Stimulated activated CD4-positive, alpha-beta T cell treated with anti-CD3 and anti-CD28 coated beads, Interleukin-12 subunit alpha, Interleukin-12 subunit beta, amount 100 ng/mL, for 48 hours (primary cell): ENCODE measurements at regions not wholly inside any gene's neighbourhood (a gene's known extent, or its start where the extent isn't known, plus 50 kb on each side); places are given as distances from the start of the nearest gene placed in this dataset.

ENCODE experiments used
- DNase-seq, 3 donors: peaks; one replicate each; pipeline ENCODE4 v3.0.0-alpha.2; 2020; ENCODE audit warnings: low read depth in 2 of 3, low spot score in 1 of 3

DNA sequence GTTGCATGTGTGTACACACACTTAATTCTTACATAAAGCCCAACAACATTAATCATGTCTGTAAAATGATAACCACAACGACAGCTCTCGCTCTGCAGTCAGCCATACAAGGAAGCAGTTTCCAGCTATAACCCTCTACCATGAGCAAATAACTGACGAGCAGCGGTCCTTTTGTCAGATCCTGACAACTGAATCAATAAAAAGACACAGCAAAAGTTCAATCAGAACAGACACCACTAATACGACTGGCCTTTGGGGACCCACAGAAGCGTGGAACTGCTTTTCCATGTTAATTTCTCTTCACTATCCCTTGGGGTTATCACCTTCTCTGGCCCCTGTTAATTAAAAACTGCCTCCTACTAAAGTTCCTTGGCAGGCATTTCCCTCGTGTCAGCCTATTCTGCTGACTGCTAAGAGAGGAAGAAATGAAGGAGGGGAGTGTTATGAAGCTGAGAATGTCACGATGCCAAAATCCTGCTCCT is 722.8 kb upstream of the GRAMD2B start:
- DNase-seq, result no peak

DNA sequence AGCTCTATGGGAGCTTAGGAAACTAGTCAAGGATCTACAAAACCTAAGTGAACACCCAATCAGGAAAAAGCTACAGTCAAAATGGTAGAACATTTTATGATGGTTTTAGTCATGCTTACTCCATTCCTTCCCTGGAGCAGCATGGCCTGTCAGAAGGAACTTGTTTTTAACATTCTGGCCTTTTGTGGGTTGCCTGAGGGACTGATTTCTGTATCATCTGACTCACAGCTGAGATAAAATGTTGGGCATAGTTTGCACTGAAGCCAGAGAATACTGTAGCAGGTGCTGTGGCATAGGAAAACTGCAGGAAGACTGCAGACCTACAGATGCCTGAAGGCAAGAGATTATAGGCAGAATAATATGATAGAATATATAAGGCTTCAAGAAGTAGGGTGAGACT is 719.6 kb upstream of the GRAMD2B start:
- DNase-seq, result no peak

DNA sequence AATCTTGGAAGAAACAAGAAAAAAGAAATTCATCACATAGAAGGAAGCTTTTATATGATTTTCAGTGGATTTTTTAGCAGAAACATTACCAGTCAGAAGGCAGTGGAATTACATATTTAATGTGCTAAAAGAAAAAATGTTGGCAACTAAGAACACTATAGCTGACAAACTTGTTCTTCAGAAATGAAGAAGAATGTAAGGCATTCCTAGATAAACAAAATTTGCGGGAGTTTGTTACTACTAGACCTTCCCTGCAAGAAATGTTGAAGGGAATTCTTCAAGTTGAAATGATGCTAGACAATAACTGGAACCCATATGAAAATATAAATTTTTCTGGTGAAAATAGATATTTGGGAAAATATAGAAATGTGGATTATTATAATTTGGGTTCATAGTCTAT is 718.3 kb upstream of the GRAMD2B start:
- no peak for DNase-seq

DNA sequence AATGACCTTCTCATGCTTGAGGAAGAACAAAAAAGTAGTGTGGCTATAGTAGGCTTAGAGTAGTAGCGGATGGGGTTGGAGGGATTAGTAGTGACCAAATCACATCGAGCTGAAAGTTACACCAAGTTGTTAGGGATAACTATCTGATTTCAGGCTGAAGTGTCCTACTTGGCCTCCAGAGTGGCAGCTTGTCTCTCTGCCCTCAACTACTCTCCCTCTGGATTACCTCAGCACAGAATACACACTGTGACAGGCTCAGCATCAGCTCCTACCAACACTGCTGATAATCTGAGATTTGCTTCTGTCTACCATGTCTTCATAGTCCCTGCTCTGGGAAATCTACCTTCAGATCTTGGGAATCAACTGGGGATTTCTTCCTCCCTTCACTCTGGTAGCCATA is 714.6 kb upstream of the GRAMD2B start:
- no peak for DNase-seq

DNA sequence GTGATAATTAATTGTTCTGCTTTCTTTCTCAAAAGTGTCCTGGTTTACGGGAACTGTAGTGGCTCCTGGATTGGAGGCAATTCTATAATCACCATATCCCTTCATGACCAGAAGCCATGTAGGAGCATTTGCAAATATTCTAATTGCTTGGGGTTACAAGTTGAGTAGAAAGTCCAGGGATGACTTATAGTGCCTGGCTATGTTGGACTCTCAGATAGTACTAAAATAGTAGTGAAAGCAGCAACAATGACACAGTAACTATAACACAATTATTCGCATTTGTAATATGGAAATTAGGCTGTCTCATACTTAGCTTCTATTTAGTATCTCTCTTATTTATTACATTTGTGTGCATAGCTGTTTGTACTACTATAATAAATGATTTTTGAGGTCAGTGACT is 712.5 kb upstream of the GRAMD2B start:
- DNase-seq, result no peak

DNA sequence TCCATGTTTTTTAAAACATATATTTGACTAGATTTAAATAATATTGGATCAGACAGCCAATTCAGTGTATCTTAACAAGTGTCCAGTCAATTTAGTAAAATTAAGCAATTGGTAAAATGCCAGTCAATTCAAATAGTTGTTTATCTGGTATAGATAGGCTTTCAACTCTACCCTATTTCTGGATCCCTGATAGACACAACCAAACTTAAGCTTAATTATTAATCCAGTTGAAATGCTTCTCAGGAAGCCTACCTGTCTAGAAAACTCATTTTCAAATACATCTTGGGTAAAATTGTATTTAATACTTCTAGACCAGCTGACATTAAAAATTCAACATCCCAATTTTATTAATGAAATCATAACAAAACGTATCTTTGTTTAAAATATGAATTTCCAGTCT is 710.8 kb upstream of the GRAMD2B start:
- no peak for DNase-seq

DNA sequence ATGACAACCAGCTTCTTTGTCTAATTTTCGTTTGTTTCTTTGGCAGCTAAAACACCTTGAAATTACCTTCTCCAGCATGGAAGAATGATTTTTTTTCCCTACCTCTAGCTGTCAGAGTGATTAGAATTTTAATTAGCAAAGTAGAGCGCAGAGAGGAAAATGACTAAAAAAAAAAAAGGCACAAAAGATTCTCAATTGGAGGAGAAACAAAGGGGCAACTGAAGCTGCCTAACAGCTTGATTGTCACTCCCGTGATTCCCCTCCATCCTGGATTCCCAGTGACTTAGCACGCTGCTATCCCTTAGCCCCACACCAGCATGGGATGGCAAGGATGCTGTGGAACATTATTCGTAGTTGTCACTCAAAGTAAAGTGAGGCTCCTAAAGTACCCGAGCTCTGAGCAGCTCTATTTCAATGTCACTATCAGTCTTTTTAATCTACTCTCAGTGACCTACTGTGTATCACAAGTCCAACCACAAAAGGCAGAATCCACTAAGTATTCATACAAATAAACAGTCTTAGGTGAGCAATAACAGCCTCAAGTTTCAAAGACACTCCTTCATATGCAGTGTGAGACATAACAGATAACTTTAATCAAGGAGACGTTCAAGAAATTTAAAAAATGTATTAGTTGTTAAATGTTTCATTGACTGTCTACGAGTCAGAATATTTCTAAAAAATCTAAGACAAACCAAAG is 710.0 kb upstream of the GRAMD2B start:
- no peak for DNase-seq

DNA sequence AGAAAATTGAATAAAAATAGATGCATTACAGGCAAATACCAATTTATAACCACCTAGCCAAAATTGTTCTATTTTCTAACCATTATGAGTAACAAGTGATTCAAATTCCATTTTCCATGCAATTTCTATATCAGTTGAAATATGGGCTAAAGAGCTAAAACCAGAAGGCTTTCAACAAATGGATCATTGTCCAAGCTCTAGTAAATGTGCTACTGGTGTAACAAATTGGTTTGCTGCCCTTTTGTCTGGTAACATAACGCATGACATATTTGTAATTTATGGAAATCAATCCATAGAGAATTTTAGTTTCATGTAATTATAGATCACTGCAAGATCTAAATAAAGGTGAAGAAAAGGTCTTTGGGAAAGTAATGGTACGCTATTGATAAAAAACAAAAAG is 708.0 kb upstream of the GRAMD2B start:
- no peak for DNase-seq

DNA sequence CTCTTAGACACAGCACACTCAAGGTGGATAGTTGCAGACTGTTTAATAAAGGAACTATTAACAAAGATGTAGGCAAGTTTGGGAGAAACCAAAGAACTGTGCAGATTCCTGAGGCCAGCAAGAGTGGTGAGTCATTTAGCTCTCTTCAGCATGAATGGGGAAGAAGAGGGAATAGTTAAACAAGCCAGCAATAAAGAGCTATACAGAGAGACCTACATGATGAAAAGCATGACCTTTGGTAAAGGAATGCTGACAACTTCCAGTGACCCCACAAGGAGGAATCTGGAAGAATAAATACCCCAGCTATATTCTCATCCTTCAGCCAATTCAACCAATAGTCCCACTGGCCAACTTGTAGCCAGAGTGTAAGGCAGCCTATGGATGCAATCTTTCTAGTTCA is 706.0 kb upstream of the GRAMD2B start:
- no peak for DNase-seq

DNA sequence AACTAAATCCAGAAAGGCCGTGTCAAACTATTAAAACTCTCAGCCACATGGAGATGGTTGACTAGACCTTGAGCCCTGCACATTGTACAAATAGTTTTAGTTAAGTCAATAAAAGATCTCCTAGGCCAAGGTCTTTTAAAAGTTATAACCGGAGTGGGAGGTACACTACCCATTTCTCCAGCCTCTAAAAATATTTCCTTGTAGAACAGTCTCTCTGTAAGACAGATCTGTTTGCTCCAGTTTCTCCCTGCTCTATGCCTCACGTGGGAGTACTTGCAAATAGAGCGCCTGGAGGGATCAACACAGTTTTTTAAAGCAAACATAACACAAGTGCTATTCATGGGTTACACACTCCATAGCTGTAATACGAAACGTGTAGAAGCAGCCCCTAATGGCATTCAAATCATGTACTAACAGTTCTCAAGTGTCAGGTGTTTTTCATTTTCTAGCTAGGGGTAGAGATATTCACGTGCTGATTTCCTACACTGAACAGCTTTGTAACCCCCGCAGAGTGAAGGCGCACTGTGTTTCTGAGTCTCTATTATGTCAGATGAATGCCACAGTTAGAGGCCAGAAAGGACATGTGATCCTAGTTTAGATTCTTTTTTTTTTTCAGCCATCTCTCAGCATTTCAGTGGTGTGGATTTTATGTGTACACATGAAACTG is 703.4 kb upstream of the GRAMD2B start:
- DNase-seq, result no peak

DNA sequence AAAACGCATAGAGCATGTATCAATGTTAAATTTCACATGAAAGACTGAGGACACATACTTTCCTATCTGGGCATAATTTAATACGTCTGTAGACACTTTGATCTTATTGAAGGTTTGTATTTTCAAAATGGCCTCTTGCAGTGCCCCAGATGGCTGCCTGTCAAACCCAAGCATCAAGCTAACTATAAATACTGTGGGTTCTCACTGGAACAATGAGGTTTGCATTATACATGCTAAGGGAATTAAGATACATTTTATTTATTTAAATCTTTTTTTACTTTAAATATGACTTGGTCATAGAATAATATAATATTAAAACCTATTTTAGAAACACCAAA is 702.9 kb upstream of the GRAMD2B start:
- no peak for DNase-seq

DNA sequence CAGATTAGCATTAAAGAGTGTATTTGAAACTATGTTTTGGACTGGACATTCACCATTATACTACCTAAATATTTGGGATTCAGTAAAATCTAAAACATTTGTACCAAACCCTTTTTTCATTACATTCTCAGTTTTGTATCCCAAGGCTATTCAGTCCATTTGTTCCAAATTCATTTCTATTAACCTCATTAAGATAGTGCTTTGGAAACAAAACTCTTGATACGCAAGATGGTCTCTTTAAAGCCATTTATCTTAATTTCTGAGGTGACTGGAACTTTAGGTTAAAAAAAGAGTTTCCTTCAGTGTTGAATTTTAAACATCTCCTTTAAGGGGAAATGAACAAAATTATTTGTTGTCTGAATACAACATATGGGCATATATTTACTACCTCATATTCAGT is 702.5 kb upstream of the GRAMD2B start:
- DNase-seq, result no peak

DNA sequence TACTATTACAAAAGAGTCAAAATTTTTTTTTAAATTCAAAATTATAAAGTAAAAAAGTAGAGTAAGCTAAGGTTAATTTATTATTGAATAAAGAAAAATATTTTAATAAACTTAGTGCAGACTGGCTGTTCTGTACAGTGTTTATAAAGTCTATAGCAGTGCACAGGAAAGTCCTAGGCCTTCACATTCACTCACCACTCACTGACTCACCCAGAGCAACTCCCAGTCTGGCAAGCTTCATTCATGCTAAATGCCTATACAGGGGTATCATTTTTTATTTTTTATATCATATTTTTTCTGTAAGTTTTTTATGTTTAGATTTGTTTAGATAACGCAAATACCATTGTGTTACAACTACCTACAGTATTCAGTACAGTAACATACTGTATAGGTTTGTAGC is 700.7 kb upstream of the GRAMD2B start:
- DNase-seq, result no peak

DNA sequence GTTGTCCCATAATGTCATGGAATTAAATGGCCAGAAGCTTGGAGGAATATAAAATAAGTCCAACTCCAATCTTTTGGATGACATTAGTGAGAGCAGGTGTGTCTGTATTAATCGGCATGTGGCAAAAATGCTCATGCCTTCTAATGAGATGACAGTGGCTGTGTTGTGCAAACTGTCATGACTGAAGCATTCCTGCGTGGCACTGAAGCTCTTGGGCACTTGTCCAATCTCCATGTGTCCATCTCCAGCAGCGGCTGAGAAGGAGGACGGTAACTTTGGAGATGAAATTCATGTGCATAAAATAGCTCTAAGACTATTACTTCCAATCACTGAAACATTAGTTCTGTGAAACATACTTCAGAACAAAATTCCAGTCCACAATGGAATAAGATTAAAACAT is 697.5 kb upstream of the GRAMD2B start:
- DNase-seq, result no peak

DNA sequence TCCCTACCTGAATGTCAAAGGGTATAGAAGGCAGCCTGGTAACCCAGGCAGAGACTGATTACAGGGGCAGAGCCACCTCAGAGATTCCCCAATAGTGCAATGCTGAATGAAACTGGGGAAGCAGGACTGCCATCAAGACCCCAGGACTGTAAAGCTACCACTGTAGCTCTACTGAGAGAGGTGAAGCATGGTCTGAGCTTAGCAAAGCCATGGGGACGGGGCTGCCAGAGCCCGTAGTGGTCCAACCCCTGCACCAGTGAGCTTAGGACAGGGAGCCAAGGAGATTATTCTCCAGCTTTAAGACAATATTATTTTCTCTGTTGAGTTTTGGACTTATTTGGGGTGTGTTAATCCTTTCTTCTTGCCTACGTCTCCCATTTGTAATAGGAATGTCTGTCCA is 679.3 kb upstream of the GRAMD2B start:
- DNase-seq, result no peak

DNA sequence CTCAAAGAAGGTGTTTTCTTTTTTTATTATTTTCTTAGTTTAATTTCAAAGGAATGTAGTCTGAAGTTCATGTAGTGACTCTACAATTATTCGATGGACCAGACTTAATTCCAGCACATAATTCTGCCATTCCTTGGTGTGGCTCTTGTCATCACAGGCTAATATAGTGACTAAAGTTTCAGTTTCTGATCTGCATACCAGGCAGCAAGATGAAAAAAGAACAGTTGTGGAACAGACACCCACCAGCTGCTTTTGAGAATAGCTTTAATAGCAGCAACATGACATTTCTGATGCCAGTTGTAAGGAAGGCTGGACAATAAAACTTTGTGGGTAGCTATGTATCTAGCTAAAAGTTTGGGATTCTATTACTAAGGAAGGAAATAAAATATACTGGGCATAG is 676.3 kb upstream of the GRAMD2B start:
- DNase-seq, result no peak

DNA sequence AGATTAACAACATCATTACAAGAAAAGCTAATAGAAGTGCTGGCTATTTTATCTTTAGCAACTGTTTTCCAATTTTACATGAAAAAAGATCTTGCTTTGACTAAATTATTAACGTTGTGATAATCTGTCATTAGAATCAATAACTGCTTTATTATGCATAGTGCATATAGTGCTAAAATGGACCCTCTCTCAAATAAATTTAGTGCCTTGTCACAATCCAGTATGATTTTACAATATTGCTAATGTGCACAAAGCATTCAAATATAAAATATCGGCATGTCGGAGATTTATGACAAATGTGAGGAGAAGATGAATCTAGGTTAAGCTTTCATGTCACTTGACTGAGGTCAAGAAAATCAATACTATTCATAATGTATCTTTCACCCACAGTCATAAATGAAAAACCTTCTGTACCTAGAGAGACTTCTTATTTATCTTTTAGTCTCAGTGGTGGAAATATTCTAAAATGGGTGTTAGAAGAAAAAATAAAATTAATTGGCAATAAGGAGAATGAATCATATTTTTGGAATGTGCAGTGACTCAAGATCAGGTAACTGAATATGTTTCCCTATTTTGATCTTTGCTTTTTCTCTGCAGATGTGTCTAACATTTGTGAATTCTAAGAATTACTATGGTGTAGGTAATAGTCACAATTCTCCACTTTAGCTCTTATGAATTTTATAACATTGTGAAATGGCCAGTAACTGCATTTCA is 672.9 kb upstream of the GRAMD2B start:
- DNase-seq, result no peak

DNA sequence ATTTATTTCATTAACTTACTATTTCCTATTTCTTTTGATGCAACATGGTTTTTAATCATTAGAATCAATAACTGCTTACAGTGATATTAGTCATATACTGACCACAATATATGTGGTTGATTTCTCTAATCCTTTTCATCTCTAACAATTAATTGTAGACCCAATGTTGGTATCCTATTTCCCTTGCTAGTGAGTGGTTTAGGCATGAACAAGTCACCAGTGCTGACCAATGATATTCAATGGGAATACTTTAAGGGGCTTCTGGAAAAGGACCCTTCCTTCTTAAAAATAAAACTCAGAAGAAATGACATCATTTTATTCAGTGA is 672.4 kb upstream of the GRAMD2B start:
- no peak for DNase-seq

DNA sequence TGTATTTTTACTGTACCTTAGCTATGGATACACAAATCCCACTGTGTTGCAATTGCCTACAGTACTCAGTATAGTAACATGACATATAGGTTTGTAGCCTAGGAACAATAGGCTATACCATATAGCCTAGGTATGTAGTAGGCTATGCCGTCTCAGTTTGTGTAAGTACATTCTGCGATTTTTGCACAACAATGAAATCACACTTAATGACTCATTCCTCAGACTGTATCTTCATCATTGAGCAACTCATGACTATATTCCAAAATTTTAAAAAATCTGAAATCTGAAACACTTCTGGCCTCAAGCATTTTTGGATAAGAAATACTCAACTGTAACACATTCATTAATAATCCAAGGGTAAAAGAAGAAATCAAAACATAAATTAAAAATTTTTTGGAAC is 666.8 kb upstream of the GRAMD2B start:
- no peak for DNase-seq

DNA sequence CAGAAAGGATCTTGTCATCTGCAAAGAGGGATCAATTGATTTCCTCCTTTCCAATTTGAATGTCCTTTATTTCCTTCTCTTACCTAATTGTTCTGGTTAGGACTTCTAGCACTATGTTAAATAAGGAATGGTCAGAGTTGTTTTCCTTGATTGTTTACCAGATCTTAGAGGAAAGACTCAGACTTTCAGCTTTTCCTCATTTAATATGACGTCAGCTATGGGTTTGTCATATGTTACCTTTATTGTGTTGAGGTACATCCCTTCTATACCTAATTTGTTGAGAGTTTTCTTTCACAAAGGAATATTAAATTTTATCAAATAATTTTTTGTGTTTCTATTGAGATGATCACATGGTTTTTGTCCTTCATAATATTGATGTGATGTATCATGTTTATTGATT is 656.5 kb upstream of the GRAMD2B start:
- DNase-seq, result no peak

DNA sequence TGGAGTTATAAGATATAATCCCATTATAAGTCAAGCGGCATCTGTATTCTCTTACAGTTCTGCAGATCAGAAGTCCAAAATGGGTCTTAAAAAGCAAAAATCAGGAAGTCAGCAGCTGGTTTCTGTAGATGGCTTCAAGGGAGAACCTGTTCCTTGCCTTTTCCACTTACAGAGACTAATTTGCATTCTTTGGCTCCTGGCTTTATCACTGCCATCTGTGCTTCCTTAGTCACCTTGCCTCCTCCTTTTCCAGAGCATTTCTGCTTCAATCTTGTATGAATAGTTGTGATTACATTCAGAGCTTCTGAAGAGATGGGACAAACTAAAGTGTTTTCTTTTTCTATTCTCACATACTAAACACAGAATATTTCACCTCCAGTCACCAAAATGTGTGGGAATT is 647.3 kb upstream of the GRAMD2B start:
- DNase-seq, result no peak

DNA sequence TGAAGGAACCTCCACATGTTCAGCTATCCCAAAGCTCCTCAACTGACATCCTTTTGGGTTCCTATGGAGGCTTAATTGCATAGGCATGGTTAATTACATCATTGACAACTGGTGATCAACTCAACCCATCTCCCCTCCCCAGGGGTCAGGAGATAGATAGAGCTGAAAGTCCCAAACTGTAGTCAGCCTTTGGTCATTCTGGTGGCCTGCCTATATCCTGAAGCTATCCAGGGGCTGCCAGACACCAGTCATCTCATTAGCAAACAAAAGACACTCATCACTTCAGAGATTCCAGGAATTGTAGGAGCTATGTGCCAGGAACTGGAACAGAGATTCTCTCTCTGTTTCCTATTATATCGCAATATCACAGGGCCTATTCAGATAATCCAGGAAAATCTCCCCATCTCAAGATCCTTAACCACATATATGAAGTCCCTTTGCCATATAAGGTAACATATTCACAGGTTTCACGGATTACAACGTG is 646.5 kb upstream of the GRAMD2B start:
- DNase-seq, result no peak

DNA sequence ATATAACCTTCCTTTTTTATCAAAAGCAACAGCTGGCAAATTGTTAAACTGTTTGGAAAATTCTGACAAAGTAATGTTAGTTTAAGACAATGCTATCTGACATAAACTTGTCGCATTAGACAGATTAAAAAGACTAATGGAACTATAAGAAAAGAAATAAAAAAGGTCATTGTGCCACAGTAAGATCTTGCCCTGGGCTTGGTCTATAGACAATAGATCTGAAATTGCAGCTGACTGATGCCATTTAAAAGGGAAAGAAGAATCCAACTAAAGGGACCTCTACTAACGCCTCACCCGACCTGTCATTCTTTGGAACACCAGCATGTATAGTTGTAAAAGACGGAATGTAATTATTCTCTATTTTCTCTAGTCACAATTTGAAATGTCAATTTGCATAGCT is 644.4 kb upstream of the GRAMD2B start:
- no peak for DNase-seq
